ENCODE measurements at regions not wholly inside any gene's neighbourhood (a gene's known extent, or its start where the extent isn't known, plus 50 kb on each side); places are given as distances from the start of the nearest gene placed in this dataset.

GRCh38 chr5:172505403-172505759 lies 51.1 kb upstream of the SH3PXD2B start:
- H3K4me3 ChIP-seq (ENCODE audit: low read depth, low read length) = no peak overlapping the region
- TF ChIP-seq, protein P1, sequence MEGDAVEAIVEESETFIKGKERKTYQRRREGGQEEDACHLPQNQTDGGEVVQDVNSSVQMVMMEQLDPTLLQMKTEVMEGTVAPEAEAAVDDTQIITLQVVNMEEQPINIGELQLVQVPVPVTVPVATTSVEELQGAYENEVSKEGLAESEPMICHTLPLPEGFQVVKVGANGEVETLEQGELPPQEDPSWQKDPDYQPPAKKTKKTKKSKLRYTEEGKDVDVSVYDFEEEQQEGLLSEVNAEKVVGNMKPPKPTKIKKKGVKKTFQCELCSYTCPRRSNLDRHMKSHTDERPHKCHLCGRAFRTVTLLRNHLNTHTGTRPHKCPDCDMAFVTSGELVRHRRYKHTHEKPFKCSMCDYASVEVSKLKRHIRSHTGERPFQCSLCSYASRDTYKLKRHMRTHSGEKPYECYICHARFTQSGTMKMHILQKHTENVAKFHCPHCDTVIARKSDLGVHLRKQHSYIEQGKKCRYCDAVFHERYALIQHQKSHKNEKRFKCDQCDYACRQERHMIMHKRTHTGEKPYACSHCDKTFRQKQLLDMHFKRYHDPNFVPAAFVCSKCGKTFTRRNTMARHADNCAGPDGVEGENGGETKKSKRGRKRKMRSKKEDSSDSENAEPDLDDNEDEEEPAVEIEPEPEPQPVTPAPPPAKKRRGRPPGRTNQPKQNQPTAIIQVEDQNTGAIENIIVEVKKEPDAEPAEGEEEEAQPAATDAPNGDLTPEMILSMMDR (IDR thresholded peaks at IDR 0.05; ENCODE audit: low read depth, low read length) = no peak

GRCh38 chr5:172504701-172505402 lies 50.5 kb upstream of the SH3PXD2B start:
- TF ChIP-seq, protein P1 (IDR thresholded peaks at IDR 0.05; ENCODE audit: low read depth, low read length) = no peak
- no peak overlapping the region for H3K4me3 ChIP-seq (ENCODE audit: low read depth, low read length)

- H3K4me3 ChIP-seq (ENCODE audit: low read depth, low read length) = no peak overlapping the region
Measured at GRCh38 chr5:172503925-172504700, 49.8 kb upstream of the SH3PXD2B start.

More at GRCh38 chr5:172503925-172504700, 49.8 kb upstream of the SH3PXD2B start:
- TF ChIP-seq, protein P1 (IDR thresholded peaks at IDR 0.05; ENCODE audit: low read depth, low read length) = no peak
